KMS-11 (cell line): ENCODE measurements at regions not wholly inside any gene's neighbourhood (a gene's known extent, or its start where the extent isn't known, plus 50 kb on each side); places are given as distances from the start of the nearest gene placed in this dataset.

ENCODE experiments used
- H2AFZ ChIP-seq: fragments of 200-600 bp; sonication (generic); 2 replicates; pipeline ENCODE4 v1.6.1; 2016; ENCODE audit warnings: antibody characterized with exemption, mixed run types, low read depth
- H3K27ac ChIP-seq: fragments of 200-600 bp; sonication (generic); 2 replicates; pipeline ENCODE4 v1.6.1; 2016; ENCODE audit warnings: mild to moderate bottlenecking, mixed run types
- H3K27me3 ChIP-seq: fragments of 200-600 bp; sonication (generic); 2 replicates; pipeline ENCODE4 v1.6.1; 2017; ENCODE audit warnings: mild to moderate bottlenecking, low read depth, mixed run types, moderate library complexity; ENCODE audit not compliant: insufficient read depth
- H3K36me3 ChIP-seq: fragments of 200-600 bp; sonication (generic); 2 replicates; pipeline ENCODE4 v1.6.1; 2017; ENCODE audit warnings: mild to moderate bottlenecking, mixed run types; ENCODE audit not compliant: insufficient read depth
- H3K4me1 ChIP-seq: fragments of 200-600 bp; sonication (generic); 2 replicates; pipeline ENCODE4 v1.6.1; 2016; ENCODE audit warnings: mild to moderate bottlenecking, low read depth, mixed run types; ENCODE audit not compliant: poor library complexity, severe bottlenecking
- H3K4me2 ChIP-seq: fragments of 200-600 bp; sonication (generic); 2 replicates; pipeline ENCODE4 v1.7.0; 2016; ENCODE audit warnings: mild to moderate bottlenecking, mixed run types
- H3K4me3 ChIP-seq: fragments of 200-600 bp; sonication (generic); IDR thresholded peaks from 2 replicates; pipeline ENCODE4 v1.6.1; 2017; ENCODE audit warnings: low read depth, low read length, mixed read lengths; ENCODE audit not compliant: insufficient read depth
- H3K79me2 ChIP-seq: fragments of 200-600 bp; sonication (generic); 2 replicates; pipeline ENCODE4 v1.6.1; 2016; ENCODE audit warnings: low read depth, mixed run types; ENCODE audit not compliant: insufficient read depth
- H3K9ac ChIP-seq: fragments of 200-600 bp; sonication (generic); 2 replicates; pipeline ENCODE4 v1.6.1; 2016; ENCODE audit warnings: mild to moderate bottlenecking, mixed run types
- H4K20me1 ChIP-seq: fragments of 200-600 bp; sonication (generic); 2 replicates; pipeline ENCODE4 v1.6.1; 2016; ENCODE audit warnings: mild to moderate bottlenecking, mixed run types; ENCODE audit not compliant: insufficient read depth
- TF ChIP-seq, protein P1 (sequence below): fragments of 200-600 bp; sonication (generic); conservative IDR thresholded peaks from 2 replicates; pipeline ENCODE4 v1.6.1; 2017; ENCODE audit warnings: low read depth, mild to moderate bottlenecking, antibody characterized with exemption, low read length, moderate library complexity, mixed read lengths

DNA sequence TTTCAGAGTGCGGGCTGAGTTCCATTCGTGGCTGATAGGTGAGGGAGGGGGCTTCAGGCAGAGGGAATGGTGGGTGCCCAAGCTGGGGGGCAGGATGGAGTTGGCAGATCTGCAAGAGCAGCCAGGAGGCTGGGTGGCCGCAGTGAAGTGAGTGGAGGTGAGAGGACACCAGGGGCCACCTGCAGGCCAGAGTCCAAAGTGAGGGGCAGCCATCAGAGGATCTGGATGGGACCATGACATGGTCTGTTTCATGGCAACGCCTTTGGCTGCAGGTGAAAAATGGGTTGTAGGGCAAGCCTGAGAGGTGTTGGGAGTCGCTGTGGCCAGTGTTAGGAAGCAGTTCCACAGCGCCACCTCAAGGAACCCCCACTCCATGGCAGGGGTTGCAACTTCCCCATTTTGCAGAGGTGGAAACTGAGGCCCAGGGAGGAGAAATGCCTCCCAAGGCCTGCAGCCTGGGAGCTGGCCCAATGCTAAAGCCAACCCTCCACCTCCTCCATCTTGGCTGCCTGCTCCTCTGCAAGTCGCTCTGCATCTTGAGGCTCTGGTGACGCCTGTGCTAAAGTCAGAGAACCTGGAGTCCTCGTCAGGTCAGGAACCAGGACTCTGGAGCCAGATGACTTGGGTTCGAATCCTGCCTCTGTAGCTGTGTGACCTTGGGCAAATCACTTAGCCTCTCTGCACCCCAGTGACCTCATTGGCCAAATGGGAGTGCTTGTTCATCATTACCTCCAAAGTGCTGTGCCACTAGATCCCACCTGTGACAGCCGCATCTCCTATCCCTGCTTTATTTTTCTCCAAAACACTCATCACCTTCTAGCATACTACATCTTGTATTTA lies 153.8 kb downstream of the CEBPB start:
- Histone ChIP-seq H3K27ac (no peak overlapping the region), H3K4me1 (peaks cover 9% of the 10 kb centered on the region), H3K27me3 (peaks cover 72% of the 10 kb centered on the region)

GRCh38 chr20:50345712-50346373 lies 155.2 kb downstream of the CEBPB start:
- Histone ChIP-seq H2AFZ (no peak overlapping the region), H3K4me1 (peaks cover 11% of the 10 kb centered on the region), H3K27me3 (peaks cover 60% of the 10 kb centered on the region)

More for the DNA sequence above, 153.8 kb downstream of the CEBPB start:
- H2AFZ ChIP-seq: no peak overlapping the region
- H3K36me3 ChIP-seq: no peaks in the 10 kb centered on the region
- no peak overlapping the region for H3K4me3 ChIP-seq
- H3K79me2 ChIP-seq: no peaks in the 10 kb centered on the region
- no peak overlapping the region for H3K4me2 ChIP-seq
- H3K9ac ChIP-seq: no peak overlapping the region
- TF ChIP-seq, protein P1, sequence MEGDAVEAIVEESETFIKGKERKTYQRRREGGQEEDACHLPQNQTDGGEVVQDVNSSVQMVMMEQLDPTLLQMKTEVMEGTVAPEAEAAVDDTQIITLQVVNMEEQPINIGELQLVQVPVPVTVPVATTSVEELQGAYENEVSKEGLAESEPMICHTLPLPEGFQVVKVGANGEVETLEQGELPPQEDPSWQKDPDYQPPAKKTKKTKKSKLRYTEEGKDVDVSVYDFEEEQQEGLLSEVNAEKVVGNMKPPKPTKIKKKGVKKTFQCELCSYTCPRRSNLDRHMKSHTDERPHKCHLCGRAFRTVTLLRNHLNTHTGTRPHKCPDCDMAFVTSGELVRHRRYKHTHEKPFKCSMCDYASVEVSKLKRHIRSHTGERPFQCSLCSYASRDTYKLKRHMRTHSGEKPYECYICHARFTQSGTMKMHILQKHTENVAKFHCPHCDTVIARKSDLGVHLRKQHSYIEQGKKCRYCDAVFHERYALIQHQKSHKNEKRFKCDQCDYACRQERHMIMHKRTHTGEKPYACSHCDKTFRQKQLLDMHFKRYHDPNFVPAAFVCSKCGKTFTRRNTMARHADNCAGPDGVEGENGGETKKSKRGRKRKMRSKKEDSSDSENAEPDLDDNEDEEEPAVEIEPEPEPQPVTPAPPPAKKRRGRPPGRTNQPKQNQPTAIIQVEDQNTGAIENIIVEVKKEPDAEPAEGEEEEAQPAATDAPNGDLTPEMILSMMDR: no peak
- H4K20me1 ChIP-seq: no peaks in the 10 kb centered on the region

DNA sequence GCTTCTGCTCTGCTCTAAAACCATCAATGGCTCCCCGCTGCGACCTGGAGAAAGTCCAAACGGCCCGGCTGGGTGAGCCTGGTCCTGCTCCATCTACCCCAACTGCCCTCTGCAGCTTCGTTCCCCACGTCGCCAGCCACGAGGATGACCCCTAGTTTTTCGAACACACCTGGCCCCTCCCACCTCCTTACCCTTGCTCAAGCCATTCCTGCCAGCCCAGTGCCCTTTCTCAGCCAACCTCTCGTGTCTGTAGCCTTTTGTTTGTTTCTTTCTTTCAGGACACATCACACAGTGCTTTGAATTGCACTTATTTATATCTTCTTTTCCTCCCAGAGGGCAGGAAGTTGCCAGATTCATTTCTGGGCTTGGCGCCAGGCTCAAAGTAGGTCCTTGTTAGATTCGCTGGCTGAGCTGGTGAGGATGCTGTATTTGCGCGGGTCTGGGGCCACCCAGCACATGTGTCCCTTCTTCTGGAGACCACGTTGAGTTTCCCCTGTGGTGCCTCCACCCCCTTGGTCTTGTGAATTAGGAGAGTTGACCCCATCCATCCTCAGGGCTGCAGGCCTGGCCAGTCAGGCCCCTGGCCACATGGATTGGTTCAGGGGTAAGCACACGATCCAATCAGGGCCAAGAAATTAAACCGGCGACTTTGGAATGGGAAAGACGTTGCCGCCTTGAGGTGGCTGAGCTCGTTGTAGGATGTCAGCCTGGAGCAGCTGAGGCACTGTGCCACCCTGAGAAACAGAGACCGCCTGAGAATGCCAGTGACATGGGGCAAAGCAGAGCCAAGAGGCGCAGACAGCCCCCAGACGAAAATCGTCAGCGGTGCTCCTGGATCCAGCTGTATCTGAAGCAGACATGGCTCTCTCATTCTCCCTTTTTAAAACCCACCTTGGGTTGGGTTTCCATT lies 156.0 kb downstream of the CEBPB start:
- H3K79me2 ChIP-seq: no peaks in the 10 kb centered on the region
- no peak overlapping the region for H3K27ac ChIP-seq
- no peak overlapping the region for H3K4me3 ChIP-seq
- no peak overlapping the region for H3K9ac ChIP-seq
- H4K20me1 ChIP-seq: no peaks in the 10 kb centered on the region
- TF ChIP-seq, protein P1: no peak
- H3K4me1 ChIP-seq: peaks cover 18% of the 10 kb centered on the region
- H3K4me2 ChIP-seq: no peak overlapping the region
- no peak overlapping the region for H2AFZ ChIP-seq
- H3K27me3 ChIP-seq: peaks cover 60% of the 10 kb centered on the region
- H3K36me3 ChIP-seq: no peaks in the 10 kb centered on the region

More at GRCh38 chr20:50345712-50346373, 155.2 kb downstream of the CEBPB start:
- Histone ChIP-seq H3K27ac (no peak overlapping the region), H3K79me2 (no peaks in the 10 kb centered on the region), H3K36me3 (no peaks in the 10 kb centered on the region), H3K4me2 (no peak overlapping the region), H3K9ac (no peak overlapping the region), H4K20me1 (no peaks in the 10 kb centered on the region), H3K4me3 (no peak overlapping the region)
- TF ChIP-seq, protein P1: no peak

GRCh38 chr20:50347284-50348063 lies 156.8 kb downstream of the CEBPB start:
- H3K4me2 ChIP-seq: no peak overlapping the region
- H3K36me3 ChIP-seq: no peaks in the 10 kb centered on the region
- no peak overlapping the region for H3K4me3 ChIP-seq
- H3K9ac ChIP-seq: no peak overlapping the region
- H3K27me3 ChIP-seq: peaks cover 60% of the 10 kb centered on the region
- H2AFZ ChIP-seq: no peak overlapping the region
- H3K4me1 ChIP-seq: peaks cover 18% of the 10 kb centered on the region
- no peaks in the 10 kb centered on the region for H4K20me1 ChIP-seq
- no peak overlapping the region for H3K27ac ChIP-seq
- no peaks in the 10 kb centered on the region for H3K79me2 ChIP-seq
- TF ChIP-seq, protein P1: no peak
